ENCODE measurements at regions not wholly inside any gene's neighbourhood (a gene's known extent, or its start where the extent isn't known, plus 50 kb on each side); places are given as distances from the start of the nearest gene placed in this dataset.

DNA sequence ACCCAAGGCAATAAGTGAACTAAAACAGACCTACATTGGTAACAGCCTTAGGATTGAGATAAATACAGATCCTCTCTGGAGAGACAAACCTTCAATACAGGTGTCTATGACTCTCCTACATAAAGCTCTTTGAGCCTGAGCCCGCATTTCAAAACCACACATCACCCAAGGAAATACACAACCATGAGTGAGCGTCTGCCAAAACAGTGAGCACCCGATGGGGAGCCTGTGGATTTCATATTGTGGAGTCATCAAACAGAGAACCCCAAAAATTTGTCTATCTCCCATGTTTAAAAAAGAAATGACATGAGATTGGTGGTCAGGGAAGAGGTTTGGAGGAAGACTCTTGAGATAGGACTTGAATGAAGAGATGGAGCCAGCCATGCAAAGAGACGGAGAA lies 102.2 kb upstream of the LHX1 start:
- Histone ChIP-seq H3K9me3 (ENCODE audit: control insufficient read depth, low read length) (no peaks in the 10 kb centered on the region), H3K27me3 (ENCODE audit: control insufficient read depth, insufficient read depth, low read length) (peaks cover 3% of the 10 kb centered on the region), H3K9ac (ENCODE audit: low read length) (no peak overlapping the region), H3K36me3 (ENCODE audit: control insufficient read depth, insufficient read depth, low read length) (no peaks in the 10 kb centered on the region), H3K4me3 (ENCODE audit: low read length) (no peak overlapping the region), H3K4me1 (ENCODE audit: control insufficient read depth, insufficient read depth, low read length) (no peaks in the 10 kb centered on the region)

DNA sequence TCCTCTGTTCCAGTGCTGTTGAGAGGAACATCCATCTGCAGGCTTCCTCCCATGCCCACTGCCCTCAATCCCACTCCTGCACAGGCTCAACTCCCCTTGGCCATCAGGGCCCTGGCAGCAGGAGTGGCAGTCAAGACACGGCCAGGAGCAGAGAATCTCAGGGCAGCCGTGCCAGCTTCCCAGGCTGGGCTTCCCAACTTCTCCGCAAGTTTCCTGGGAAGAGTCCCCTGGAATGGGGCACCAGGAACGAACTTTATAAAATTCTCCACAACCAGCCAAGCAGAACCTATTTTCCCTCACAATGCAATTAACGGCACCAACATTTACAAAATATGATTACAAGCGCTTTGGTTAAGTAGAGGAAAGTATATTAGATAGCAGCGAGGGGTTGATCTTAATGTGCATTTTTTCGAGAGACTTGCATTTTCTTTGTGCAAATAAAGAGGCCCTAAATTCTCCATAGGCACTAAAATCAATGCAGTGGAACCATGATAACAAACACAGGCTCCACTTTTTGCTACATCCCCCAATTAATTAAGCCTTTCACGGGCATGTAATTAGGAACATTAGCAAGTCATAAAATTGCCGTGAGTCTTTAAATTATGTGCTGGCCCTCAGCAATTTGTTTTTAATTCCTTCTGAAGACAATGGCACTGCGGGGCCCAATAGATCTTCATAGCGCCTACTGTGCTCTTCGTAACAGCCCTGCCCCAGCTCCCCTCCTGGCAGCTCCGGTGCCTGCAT lies 99.9 kb upstream of the LHX1 start:
- H3K4me1 ChIP-seq (ENCODE audit: control insufficient read depth, insufficient read depth, low read length): no peaks in the 10 kb centered on the region
- no peak overlapping the region for H3K9ac ChIP-seq (ENCODE audit: low read length)
- no peaks in the 10 kb centered on the region for H3K36me3 ChIP-seq (ENCODE audit: control insufficient read depth, insufficient read depth, low read length)
- H3K4me3 ChIP-seq (ENCODE audit: low read length): no peak overlapping the region
- H3K9me3 ChIP-seq (ENCODE audit: control insufficient read depth, low read length): no peaks in the 10 kb centered on the region
- H3K27me3 ChIP-seq (ENCODE audit: control insufficient read depth, insufficient read depth, low read length): peaks cover 6% of the 10 kb centered on the region

DNA sequence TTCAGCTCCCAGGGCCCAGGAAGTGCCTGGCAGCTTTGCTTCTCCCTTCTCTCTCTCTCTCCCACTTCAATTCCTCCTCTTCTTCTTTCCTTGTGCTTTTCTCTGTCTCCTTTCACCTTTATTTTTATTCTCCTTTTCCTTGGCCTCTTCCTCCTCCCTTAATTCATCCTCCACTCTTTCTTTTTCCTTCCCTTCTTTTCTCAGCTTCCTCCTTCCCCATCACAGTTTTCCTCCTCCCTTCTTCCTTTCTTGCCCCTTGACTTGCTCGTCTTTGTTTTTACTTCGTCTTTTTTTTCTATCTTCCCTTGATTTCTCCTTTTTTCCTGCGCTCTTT lies 99.4 kb upstream of the LHX1 start:
- Histone ChIP-seq H3K36me3 (ENCODE audit: control insufficient read depth, insufficient read depth, low read length) (no peaks in the 10 kb centered on the region), H3K4me3 (ENCODE audit: low read length) (no peak overlapping the region), H3K27me3 (ENCODE audit: control insufficient read depth, insufficient read depth, low read length) (peaks cover 9% of the 10 kb centered on the region), H3K4me1 (ENCODE audit: control insufficient read depth, insufficient read depth, low read length) (no peaks in the 10 kb centered on the region), H3K9me3 (ENCODE audit: control insufficient read depth, low read length) (no peaks in the 10 kb centered on the region), H3K9ac (ENCODE audit: low read length) (no peak overlapping the region)

DNA sequence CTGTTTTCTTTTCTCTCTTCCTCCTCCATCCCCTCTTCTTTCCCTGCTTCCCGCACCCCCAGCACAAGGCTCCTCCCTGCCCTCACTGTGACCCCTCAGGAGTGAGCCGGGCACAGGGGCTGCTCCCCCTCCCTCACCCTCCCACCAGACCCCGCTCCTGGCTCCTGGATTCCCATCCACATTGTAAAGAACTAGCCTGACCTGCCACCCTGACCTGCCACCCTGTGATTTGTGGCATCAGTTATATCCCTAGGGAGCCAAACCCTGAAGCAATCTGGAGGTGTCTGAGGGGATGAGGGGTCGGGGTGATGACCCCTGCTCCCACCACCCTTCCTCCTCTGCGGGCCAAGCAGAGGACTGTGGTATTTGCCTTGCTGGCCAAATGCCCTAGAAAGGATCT lies 98.0 kb upstream of the LHX1 start:
- H3K27me3 ChIP-seq (ENCODE audit: control insufficient read depth, insufficient read depth, low read length): peaks cover 11% of the 10 kb centered on the region
- H3K9ac ChIP-seq (ENCODE audit: low read length): no peak overlapping the region
- H3K4me3 ChIP-seq (ENCODE audit: low read length): no peak overlapping the region
- H3K4me1 ChIP-seq (ENCODE audit: control insufficient read depth, insufficient read depth, low read length): no peaks in the 10 kb centered on the region
- no peaks in the 10 kb centered on the region for H3K36me3 ChIP-seq (ENCODE audit: control insufficient read depth, insufficient read depth, low read length)
- H3K9me3 ChIP-seq (ENCODE audit: control insufficient read depth, low read length): no peaks in the 10 kb centered on the region

DNA sequence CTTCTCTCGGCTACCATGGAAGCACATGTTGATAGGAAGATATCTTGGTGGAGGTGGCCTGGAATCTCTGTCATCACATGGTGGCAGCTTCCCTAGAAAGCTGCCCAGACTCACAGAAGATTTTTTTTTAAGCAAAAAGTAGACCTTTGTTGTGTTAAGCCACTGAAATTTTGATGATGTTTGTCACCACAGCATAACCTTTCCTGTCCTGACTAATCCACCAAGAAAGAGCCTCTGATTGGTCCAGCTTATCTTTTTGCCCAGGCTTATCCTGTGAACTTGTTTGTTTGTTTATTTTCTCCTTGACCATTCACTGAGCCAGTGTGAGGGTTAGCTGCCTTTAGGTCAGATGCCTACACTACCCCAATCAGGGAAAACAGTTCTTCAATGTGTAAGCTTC lies 96.5 kb upstream of the LHX1 start:
- peaks cover 17% of the 10 kb centered on the region for H3K27me3 ChIP-seq (ENCODE audit: control insufficient read depth, insufficient read depth, low read length)

DNA sequence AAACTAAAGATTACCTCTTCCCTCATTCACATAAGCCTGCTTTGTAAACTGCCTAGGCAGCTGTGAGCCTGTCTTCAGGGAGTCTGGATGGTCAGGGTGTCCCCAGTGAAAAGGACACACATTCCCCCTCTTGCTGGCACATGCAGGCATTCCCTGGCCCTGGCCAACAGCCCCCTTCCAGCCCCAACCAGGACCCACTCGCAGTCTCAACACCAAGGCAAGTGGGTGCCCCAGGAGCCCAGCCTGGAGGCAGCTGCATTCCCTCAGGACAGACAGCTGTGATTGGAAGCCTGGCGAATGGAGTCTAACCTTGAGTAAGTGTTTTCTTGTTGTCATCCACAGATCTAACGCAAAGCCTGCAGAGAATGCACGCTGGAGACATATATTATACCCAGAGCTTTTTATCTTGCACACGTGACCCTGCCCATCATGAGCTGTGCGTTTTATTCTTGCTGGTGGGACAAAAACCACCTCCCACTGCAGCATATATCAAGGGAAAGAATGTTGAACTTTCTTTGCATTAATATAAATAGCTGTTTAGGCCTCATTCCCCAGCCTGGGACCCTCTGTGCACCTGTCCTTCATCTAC lies 95.0 kb upstream of the LHX1 start:
- H3K27me3 ChIP-seq (ENCODE audit: control insufficient read depth, insufficient read depth, low read length): peaks cover 14% of the 10 kb centered on the region

More for the DNA sequence above, 96.5 kb upstream of the LHX1 start:
- no peaks in the 10 kb centered on the region for H3K4me1 ChIP-seq (ENCODE audit: control insufficient read depth, insufficient read depth, low read length)
- H3K9ac ChIP-seq (ENCODE audit: low read length): no peak overlapping the region
- H3K9me3 ChIP-seq (ENCODE audit: control insufficient read depth, low read length): no peaks in the 10 kb centered on the region
- H3K36me3 ChIP-seq (ENCODE audit: control insufficient read depth, insufficient read depth, low read length): no peaks in the 10 kb centered on the region
- H3K4me3 ChIP-seq (ENCODE audit: low read length): no peak overlapping the region

DNA sequence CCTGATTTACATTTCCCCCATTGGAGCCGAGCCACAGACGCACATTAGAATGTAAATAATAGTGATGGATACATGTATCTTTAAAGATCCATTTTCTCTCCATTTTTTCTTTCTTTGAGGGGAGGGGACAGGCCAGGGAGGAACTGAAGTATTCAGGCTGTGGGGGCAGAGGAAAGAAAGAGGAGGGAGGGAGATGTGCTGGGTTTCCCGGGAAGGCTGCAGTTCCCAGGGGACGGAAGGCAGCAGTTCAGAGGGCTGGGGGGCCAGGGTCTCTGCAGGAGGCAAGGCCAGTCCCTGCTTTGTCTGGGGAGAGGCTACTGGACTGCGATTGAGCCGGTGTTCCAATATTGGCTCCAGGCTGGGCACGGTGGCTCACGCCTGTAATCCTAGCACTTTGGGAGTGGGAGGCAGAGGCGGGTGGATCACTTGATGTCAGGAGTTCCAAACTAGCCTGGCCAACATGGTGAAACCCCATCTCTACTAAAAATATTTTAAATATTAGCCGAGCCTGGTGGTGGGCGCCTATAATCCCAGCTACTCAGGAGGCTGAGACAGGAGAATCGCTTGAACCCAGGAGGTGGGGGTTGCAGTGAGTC lies 94.2 kb upstream of the LHX1 start:
- H3K9ac ChIP-seq (ENCODE audit: low read length): no peak overlapping the region
- H3K27me3 ChIP-seq (ENCODE audit: control insufficient read depth, insufficient read depth, low read length): peaks cover 18% of the 10 kb centered on the region
- H3K9me3 ChIP-seq (ENCODE audit: control insufficient read depth, low read length): no peaks in the 10 kb centered on the region
- no peaks in the 10 kb centered on the region for H3K36me3 ChIP-seq (ENCODE audit: control insufficient read depth, insufficient read depth, low read length)
- H3K4me1 ChIP-seq (ENCODE audit: control insufficient read depth, insufficient read depth, low read length): no peaks in the 10 kb centered on the region
- H3K4me3 ChIP-seq (ENCODE audit: low read length): no peak overlapping the region

More for the DNA sequence above, 95.0 kb upstream of the LHX1 start:
- Histone ChIP-seq H3K4me1 (ENCODE audit: control insufficient read depth, insufficient read depth, low read length) (no peaks in the 10 kb centered on the region), H3K4me3 (ENCODE audit: low read length) (no peak overlapping the region), H3K36me3 (ENCODE audit: control insufficient read depth, insufficient read depth, low read length) (no peaks in the 10 kb centered on the region), H3K9ac (ENCODE audit: low read length) (no peak overlapping the region), H3K9me3 (ENCODE audit: control insufficient read depth, low read length) (no peaks in the 10 kb centered on the region)

DNA sequence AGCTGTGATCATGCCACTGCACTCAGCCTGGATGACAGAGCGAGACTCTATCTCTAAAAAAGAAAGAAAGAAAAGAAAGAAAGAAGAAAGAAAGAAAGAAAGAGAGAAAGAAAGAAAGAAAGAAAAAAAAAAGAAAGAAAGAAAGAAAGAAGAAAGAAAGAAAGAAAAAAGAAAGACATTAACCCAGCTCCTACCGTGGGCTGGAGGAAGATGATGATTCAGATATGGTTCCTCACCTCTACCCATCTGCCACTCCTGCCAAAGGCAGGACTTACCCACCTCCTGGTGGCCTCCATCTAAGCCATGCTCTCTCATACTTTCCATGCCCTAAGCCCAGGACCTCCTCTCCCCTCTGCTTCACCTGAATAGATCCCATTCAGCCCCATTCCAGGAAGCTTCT lies 93.3 kb upstream of the LHX1 start:
- Histone ChIP-seq H3K9ac (ENCODE audit: low read length) (no peak overlapping the region), H3K9me3 (ENCODE audit: control insufficient read depth, low read length) (no peaks in the 10 kb centered on the region), H3K4me3 (ENCODE audit: low read length) (no peak overlapping the region), H3K4me1 (ENCODE audit: control insufficient read depth, insufficient read depth, low read length) (no peaks in the 10 kb centered on the region), H3K27me3 (ENCODE audit: control insufficient read depth, insufficient read depth, low read length) (peaks cover 20% of the 10 kb centered on the region), H3K36me3 (ENCODE audit: control insufficient read depth, insufficient read depth, low read length) (no peaks in the 10 kb centered on the region)

DNA sequence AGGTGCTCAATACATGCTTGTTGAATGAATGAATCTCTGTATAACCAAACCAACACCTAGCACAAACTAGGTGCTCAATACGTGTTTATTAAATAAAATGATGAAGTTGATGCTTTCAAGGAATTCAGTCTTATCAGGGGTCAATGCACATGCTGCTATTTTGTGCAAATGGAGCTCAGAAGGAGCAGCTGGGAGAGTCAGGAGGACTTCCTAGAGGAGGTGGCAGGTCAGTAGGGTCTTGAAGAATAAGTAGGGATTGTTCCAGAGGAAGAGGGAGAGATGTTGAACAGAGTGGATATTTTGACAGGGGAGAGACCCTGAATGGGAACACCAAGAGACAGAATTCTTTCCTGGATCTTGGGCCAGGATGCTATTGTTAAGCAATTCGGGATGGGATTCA lies 92.7 kb upstream of the LHX1 start:
- Histone ChIP-seq H3K9me3 (ENCODE audit: control insufficient read depth, low read length) (no peaks in the 10 kb centered on the region), H3K9ac (ENCODE audit: low read length) (no peak overlapping the region), H3K4me1 (ENCODE audit: control insufficient read depth, insufficient read depth, low read length) (no peaks in the 10 kb centered on the region), H3K27me3 (ENCODE audit: control insufficient read depth, insufficient read depth, low read length) (peaks cover 21% of the 10 kb centered on the region), H3K36me3 (ENCODE audit: control insufficient read depth, insufficient read depth, low read length) (no peaks in the 10 kb centered on the region), H3K4me3 (ENCODE audit: low read length) (no peak overlapping the region)

DNA sequence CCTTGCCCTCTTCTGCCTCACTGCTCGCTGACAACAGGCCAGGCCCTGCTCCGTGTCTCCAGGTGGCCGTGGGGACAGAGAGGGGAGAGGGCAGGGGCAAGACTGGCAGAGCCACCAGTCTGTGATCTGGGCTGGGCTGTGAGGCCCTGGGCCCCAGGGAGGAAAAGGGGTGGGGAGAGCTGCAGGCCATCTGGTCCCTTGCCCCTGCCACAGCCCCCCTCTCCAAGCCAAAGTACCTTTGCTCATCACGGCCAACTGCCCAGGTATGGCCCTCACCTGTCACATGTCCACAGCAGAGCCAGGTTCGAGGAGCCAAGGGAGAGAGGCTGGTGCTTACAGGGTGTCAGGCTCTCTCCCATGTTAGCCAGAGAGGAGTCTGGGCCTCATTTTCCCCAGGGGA lies 91.4 kb upstream of the LHX1 start:
- H3K4me1 ChIP-seq (ENCODE audit: control insufficient read depth, insufficient read depth, low read length): no peaks in the 10 kb centered on the region
- H3K4me3 ChIP-seq (ENCODE audit: low read length): no peak overlapping the region
- peaks cover 31% of the 10 kb centered on the region for H3K27me3 ChIP-seq (ENCODE audit: control insufficient read depth, insufficient read depth, low read length)
- no peaks in the 10 kb centered on the region for H3K36me3 ChIP-seq (ENCODE audit: control insufficient read depth, insufficient read depth, low read length)
- no peaks in the 10 kb centered on the region for H3K9me3 ChIP-seq (ENCODE audit: control insufficient read depth, low read length)
- H3K9ac ChIP-seq (ENCODE audit: low read length): no peak overlapping the region

DNA sequence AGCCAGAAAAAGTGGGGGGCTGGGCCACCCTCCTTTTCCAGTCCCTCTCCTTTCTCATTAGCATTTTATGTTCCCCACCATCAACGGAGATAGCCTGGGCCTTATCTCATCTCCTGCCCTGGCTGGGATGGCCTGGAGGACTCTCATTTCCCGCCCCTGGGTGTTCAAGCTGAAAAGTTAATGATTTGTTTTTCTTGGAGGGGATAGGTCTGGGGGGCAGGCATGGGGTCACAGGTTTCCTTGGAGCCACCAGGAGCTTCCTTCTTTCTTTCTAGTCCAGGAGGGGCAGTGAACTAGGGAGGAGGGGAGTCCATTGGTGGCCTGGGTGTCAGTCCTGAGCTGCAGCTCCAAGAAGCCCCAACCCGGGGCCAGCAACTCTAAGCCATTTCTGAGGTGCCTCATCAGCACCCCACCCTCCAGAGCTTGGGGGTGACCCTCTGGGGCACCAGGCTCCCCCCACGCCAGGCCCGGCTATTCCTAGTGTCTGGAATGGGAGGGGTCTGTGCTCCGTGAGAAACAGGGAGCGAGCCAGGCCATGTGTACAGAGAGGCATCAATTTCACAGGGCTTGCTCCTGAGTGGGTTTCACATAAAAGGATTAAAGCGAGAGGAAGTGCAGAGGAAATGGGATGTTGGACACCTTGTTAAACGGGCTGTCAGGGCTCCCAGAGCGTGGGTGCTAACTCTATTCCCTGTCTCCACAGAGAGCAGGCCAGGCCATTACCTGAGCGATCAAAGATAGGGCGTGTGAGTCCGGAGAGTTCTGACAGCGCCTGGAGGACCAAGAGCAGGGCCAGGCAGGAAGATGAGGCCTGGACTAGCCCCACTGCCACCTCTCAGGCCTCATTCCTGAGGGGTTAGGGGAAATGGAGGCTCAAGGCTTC lies 90.6 kb upstream of the LHX1 start:
- H3K9ac ChIP-seq (ENCODE audit: low read length): no peak overlapping the region
- no peaks in the 10 kb centered on the region for H3K36me3 ChIP-seq (ENCODE audit: control insufficient read depth, insufficient read depth, low read length)
- H3K27me3 ChIP-seq (ENCODE audit: control insufficient read depth, insufficient read depth, low read length): peaks cover 34% of the 10 kb centered on the region
- no peaks in the 10 kb centered on the region for H3K9me3 ChIP-seq (ENCODE audit: control insufficient read depth, low read length)
- H3K4me1 ChIP-seq (ENCODE audit: control insufficient read depth, insufficient read depth, low read length): no peaks in the 10 kb centered on the region
- H3K4me3 ChIP-seq (ENCODE audit: low read length): no peak overlapping the region

Data from mucosa of stomach (tissue), 1 donor.